ENCODE measurements at regions not wholly inside any gene's neighbourhood (a gene's known extent, or its start where the extent isn't known, plus 50 kb on each side); places are given as distances from the start of the nearest gene placed in this dataset.

- no peak for TF ChIP-seq EP300 (IDR thresholded peaks at IDR 0.05; ENCODE audit: low read depth)
- TF ChIP-seq CTCF (IDR thresholded peaks at IDR 0.05): no peak
- no peak for TF ChIP-seq POLR2A (IDR thresholded peaks at IDR 0.05)
- TF ChIP-seq POLR2AphosphoS5 (IDR thresholded peaks at IDR 0.05): no peak
- Histone ChIP-seq H3K27me3 (no peaks in the 10 kb centered on the region), H3K36me3 (no peaks in the 10 kb centered on the region), H3K9me3 (no peaks in the 10 kb centered on the region), H3K27ac (no peak overlapping the region), H3K4me1 (peaks cover 0 to 13% (median 7%) of the 10 kb centered on the region in 4 donors), H3K4me3 (no peak overlapping the region)
- no peak for DNase-seq
- in situ Hi-C loops (cut with MboI; ENCODE audit: low pct_ligation_motif_present in 1 of 4, low pct_unique_long_range_greater_than_20kb in 1 of 4, low sequenced_read_pairs in 3 of 4) (no loop called here), intact Hi-C loops (cut with DNase I; ENCODE audit: low total_unique reads) (no loop called here)
- 86 to 96% methylated on average over 3 to 9 of the region's 9 CpGs for WGBS, 2 donors (ENCODE audit: low coverage in 1 of 2)
Observed at GRCh38 chr10:4076983-4077382, 292.0 kb upstream of the KLF6 start.

GRCh38 chr10:4075443-4075842 is 290.4 kb upstream of the KLF6 start:
- WGBS, 2 donors (ENCODE audit: low coverage in 1 of 2): 93 to 100% methylated on average over 2 to 7 of the region's 7 CpGs
- no peaks in the 10 kb centered on the region for H3K9me3 ChIP-seq
- DNase-seq: no peak
- TF ChIP-seq POLR2AphosphoS5 (IDR thresholded peaks at IDR 0.05) (no peak), CTCF (IDR thresholded peaks at IDR 0.05) (no peak), POLR2A (IDR thresholded peaks at IDR 0.05) (no peak), EP300 (IDR thresholded peaks at IDR 0.05; ENCODE audit: low read depth) (no peak)
- no peak overlapping the region for H3K4me3 ChIP-seq
- no peak overlapping the region for H3K27ac ChIP-seq
- in situ Hi-C loops (cut with MboI; ENCODE audit: low pct_ligation_motif_present in 1 of 4, low pct_unique_long_range_greater_than_20kb in 1 of 4, low sequenced_read_pairs in 3 of 4) (no loop called here), intact Hi-C loops (cut with DNase I; ENCODE audit: low total_unique reads) (no loop called here)
- H3K4me1 ChIP-seq: peaks cover 0 to 13% (median 7%) of the 10 kb centered on the region in 4 donors
- H3K36me3 ChIP-seq: no peaks in the 10 kb centered on the region
- no peaks in the 10 kb centered on the region for H3K27me3 ChIP-seq

- peak overlapping the region in 1 of 4 donors; percentile 35 for H3K27ac ChIP-seq
- in situ Hi-C loops (cut with MboI; ENCODE audit: low pct_ligation_motif_present in 1 of 4, low pct_unique_long_range_greater_than_20kb in 1 of 4, low sequenced_read_pairs in 3 of 4): loop anchor here in 2 of 4 donors (25.0 kb wide), 3 partner anchors 88 to 612 kb away; no protein-coding TSS in a partner anchor
Observed at GRCh38 chr10:4074545-4075407, 289.8 kb upstream of the KLF6 start.

More at GRCh38 chr10:4074545-4075407, 289.8 kb upstream of the KLF6 start:
- Histone ChIP-seq H3K9me3 (no peaks in the 10 kb centered on the region), H3K4me1 (peaks cover 0 to 19% (median 8%) of the 10 kb centered on the region in 4 donors), H3K27me3 (no peaks in the 10 kb centered on the region), H3K36me3 (no peaks in the 10 kb centered on the region), H3K4me3 (no peak overlapping the region)
- 83 to 94% methylated on average over 6 to 10 of the region's 10 CpGs for WGBS, 2 donors (ENCODE audit: low coverage in 1 of 2)
- DNase-seq: no peak
- TF ChIP-seq CTCF (IDR thresholded peaks at IDR 0.05): no peak
- TF ChIP-seq POLR2A (IDR thresholded peaks at IDR 0.05): no peak
- TF ChIP-seq POLR2AphosphoS5 (IDR thresholded peaks at IDR 0.05): no peak
- no peak for TF ChIP-seq EP300 (IDR thresholded peaks at IDR 0.05; ENCODE audit: low read depth)
- intact Hi-C loops (cut with DNase I; ENCODE audit: low total_unique reads): no loop called here
